Right lung (tissue), 2 donors: ENCODE measurements at regions not wholly inside any gene's neighbourhood (a gene's known extent, or its start where the extent isn't known, plus 50 kb on each side); places are given as distances from the start of the nearest gene placed in this dataset.
A peak's percentile ranks its signal among the peaks of the same experiment; 100 is the strongest.

ENCODE experiments used
- DNase-seq, 2 donors: peaks; one replicate each; pipeline ENCODE4 v3.0.0-alpha.2; 2013

GRCh38 chr2:9156483-9156882 is 50.1 kb upstream of the ASAP2 start:
- no peak for DNase-seq

DNA sequence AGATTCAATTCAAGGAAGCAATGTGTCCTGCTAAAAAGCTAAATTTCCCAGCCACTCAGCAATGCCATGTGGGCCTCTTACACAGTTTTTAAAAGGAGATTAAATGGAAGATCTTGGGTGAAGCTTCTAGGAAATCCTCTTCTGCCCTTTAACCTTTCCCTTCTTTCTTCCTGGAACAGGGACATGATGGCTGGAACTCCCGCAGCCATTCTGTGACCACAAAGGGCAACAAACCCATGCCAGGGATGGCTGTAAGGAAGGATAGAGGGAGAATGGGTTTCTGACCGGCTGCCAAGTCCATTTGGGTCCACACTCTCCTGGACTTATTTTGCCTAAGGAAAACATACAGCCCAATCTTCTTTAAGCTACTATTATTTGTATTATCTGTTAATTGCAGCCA is 52.6 kb upstream of the ASAP2 start:
- no peak for DNase-seq

GRCh38 chr2:9153643-9153980 is 53.0 kb upstream of the ASAP2 start:
- no peak for DNase-seq

GRCh38 chr2:9152975-9153642 is 53.5 kb upstream of the ASAP2 start:
- DNase-seq = no peak

- DNase-seq = no peak
These were observed 55.7 kb upstream of the ASAP2 start for GRCh38 chr2:9150906-9151305.

- DNase-seq = no peak
These were observed 56.1 kb upstream of the ASAP2 start for GRCh38 chr2:9150568-9150900.

DNA sequence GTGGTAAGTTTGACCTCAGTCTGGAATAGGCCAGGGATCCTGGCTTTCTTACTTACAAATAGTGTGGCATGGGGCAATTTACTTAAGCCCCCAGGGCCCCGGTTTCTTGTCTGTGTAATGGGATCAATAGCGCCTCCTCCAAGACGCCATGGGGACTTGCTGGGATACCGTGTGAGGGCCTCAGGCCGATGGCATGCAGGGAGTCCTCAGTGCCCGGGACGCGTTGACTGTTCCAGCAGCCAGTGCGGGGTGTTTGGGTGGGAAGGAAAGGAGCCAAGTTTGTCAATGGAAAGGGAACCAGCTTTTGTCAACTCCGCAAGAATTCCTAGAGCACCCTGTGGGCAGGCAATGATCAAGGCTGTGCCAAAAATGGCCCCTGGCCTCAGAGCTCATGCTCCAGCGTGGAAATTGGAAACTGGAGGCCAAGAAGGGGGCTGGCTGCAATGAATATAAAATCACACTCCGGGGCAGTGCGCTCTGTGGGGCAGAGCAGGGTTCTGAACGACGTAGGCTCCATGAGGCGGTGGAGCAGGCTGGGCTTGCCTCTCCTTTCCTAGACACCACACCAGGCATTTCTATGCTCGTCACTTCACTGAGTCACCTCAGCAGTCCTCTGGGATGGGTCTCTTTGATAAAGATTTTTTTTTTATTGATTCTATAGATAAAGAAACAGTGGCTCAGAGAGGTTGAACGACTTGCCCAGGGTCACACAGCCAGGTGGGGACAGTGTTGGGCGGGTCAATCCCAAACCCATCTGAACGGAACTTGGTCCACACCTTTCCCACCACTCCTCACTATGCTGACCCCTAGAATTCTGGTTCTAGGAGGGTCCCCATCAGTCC is 56.7 kb upstream of the ASAP2 start:
- no peak for DNase-seq

DNA sequence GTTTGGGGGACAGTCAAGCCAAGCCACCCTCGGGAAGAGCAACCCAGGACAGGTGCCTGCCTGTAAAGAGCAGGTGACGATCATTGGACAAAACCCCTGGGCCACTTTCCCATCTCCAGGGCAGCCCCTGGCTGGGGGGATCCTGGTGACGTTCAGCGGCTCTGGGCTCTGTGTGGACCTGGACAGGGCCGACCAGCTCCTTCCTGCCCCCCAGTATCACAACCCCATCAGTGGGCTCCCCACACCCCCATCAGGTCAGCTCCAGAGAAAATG is 57.3 kb upstream of the ASAP2 start:
- no peak for DNase-seq

- no peak for DNase-seq
These were observed 60.0 kb upstream of the ASAP2 start for GRCh38 chr2:9146646-9147045.

DNA sequence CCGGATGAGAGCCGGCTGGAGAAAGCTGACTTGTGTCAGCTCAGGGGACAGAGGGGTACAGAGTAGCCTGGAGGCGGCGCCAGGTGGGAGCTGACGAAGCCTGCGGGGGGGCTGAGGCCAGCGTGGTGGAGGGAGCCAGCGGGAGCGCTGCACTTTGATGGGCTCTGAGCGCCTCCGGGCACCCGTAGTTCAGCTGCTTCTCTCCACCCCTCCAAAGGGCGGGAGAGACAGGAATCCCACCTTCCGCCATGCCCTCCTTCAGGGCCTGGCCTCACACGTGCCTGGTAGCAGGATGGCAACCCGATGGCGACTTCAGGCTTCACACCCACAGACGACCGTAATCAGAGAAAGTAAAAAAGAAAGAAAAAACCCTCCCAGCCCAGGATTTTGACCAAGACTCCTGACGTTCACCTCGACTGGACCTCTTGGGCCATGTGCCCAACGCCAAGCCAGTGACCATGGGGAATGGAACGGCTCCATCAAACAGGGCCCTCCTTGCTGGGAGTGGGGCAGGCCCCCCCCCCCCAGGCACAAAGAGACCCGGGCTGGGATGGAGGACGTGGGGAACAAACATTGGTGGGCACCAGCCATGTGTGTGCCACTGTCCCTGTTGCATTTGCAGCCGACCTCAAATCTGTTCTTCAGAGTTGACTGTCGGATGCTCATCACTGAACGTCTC is 60.7 kb upstream of the ASAP2 start:
- no peak for DNase-seq

GRCh38 chr2:9145109-9145751 is 61.4 kb upstream of the ASAP2 start:
- no peak for DNase-seq

- no peak for DNase-seq
These were observed 62.0 kb upstream of the ASAP2 start for GRCh38 chr2:9144617-9145016.

DNA sequence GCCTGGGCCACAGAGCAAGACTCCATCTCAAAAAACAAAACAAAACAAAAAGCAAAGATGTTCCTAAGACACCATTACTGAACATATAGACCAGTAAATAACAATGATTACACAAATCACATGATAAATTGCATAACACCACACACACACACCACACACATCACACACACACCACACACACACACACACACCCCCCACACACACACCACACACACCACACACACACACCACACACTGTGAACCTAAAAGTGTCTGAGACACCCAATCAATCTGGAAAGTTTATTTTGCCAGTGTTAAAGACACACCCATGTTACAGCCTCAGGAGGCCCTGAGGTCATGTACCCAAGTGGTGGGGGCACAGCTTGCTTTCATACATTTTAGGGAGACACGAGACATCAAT is 62.6 kb upstream of the ASAP2 start:
- no peak for DNase-seq

GRCh38 chr2:9143264-9143815 is 63.3 kb upstream of the ASAP2 start:
- DNase-seq = no peak

- peak; percentile 67 to 77 for DNase-seq
These were observed 63.9 kb upstream of the ASAP2 start for GRCh38 chr2:9142551-9143263.

DNA sequence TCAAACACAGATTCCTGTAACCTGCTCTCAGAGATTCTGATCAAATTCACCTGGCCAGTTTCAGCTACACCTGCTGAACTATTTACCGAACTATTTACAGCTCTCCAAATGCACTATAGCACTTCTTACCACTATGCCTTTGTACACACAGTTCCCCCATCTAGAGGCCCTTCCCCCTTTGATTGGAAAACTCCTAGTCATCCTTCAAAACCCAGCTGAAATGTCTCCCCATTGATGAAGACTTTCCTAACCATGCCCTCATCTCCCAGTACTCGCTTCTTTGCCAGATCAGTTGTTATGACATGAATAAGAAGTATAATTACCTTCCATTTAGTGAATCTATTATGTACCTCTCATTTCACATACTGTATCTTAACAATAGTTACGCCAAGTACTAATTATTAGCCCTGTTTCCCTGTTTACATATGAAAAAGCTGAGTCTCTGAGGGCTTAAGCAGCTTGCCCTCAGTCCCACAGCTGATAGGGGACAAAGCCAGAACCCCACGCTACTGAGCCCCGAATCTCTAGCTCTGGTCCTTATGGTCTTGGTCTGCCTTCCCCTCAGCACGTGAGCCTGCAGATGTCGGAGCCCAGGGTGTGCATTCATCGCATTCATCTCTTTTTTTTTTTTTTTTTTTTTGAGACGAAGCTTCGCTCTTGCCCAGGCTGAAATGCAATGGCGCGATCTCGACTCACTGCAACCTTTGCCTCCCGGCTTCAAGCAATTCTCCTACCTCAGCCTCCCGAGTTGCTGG is 64.7 kb upstream of the ASAP2 start:
- no peak for DNase-seq

DNA sequence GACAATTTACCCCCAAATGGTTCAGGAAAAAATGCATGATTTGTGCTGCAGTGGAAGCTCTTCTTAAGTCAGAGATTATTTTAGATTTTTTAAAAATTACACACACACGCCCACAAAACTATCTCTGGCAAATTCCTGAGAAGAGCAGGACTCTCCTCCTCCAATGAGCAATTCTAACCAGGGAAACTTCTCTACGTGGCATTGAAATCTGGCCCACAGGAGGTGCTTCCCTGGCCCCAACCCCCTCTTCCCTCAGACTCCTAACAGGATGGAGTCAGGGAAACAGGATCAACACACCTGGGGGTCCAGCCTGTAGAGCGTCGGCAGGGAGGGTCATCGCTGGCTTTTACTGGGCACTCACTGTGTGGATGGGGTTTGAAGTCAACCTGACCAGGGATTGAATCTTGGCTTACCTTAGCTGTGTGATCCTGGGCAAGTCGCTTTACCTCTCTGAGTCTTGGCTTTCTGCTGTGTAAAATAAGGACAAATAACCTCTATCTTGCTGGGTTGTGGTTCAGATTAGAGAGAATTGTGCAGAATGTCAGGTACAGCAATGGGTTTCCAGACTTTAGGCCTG is 65.4 kb upstream of the ASAP2 start:
- no peak for DNase-seq

GRCh38 chr2:9140645-9141044 is 66.0 kb upstream of the ASAP2 start:
- no peak for DNase-seq

DNA sequence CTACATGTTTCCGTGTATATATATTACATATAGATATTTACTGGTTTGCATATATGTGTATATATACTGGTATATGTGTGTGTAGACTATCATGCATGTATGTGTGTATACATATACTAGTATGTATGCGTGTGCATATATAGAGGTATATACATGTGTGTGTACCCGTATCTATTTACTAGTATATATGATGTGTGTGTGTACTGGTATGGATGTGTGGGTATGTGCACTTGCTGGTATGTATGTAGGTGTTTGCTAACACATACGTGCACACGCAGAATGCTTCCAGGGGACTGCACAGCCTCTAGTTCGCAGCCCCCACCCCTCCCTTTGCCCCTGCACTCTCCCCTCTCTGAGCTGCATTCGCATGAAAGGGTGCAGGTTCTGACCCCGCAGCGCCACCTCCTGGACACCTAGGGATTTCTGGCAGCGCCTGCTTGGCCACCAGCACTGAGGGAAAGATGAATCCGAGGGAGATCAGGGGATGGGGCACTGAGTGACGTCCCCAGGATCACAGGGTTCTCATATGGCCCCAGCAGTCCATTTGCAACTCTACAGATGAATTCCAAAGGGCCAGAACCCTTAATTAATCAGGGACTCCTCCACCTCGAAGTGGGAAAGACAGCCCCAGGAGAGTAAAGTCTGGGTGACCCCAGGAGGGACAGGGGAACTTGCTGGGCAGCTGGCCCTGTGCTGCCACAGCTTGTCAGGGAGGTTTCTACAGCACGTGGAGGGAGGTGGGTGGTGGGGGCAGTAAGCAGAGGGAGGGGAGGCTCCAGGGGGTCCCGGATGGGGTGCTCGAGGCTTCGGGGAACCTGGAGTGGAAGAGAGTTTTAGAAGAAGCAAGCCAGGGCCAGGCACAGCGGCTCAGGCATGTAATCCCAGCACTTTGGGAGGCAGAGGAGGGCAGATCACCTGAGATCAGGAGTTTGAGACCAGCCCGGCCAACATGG is 66.8 kb upstream of the ASAP2 start:
- peak; percentile 32 to 44 for DNase-seq
